Sigmoid colon (tissue), 4 donors: ENCODE measurements at regions not wholly inside any gene's neighbourhood (a gene's known extent, or its start where the extent isn't known, plus 50 kb on each side); places are given as distances from the start of the nearest gene placed in this dataset.

ENCODE experiments used
- EP300 ChIP-seq, 4 donors: sonication (generic); formaldehyde crosslinking; IDR thresholded peaks; one replicate each; pipeline ENCODE4 v1.6.1; 2017; ENCODE audit warnings: antibody characterized with exemption in 4 of 4
- POLR2A ChIP-seq, 2 donors: fragments of 450-650 bp; IDR thresholded peaks; one replicate each; pipeline ENCODE4 v1.6.1; 2016; ENCODE audit warnings: antibody characterized with exemption in 2 of 2, mild to moderate bottlenecking in 2 of 2, moderate library complexity in 2 of 2
- POLR2AphosphoS5 ChIP-seq, 4 donors: sonication (generic); formaldehyde crosslinking; IDR thresholded peaks; one replicate each; pipeline ENCODE4 v1.6.1; 2017; ENCODE audit warnings: antibody characterized with exemption in 4 of 4
- TF ChIP-seq, protein P1 (sequence below), 4 experiments: fragments of 450-650 bp in 3 of 4; fragments of 200-600 bp in 1 of 4; IDR thresholded peaks; one replicate each; pipeline ENCODE4 v1.5.1; 2016 to 2019; ENCODE audit warnings: antibody characterized with exemption in 4 of 4, mild to moderate bottlenecking in 3 of 4, moderate library complexity in 2 of 4

DNA sequence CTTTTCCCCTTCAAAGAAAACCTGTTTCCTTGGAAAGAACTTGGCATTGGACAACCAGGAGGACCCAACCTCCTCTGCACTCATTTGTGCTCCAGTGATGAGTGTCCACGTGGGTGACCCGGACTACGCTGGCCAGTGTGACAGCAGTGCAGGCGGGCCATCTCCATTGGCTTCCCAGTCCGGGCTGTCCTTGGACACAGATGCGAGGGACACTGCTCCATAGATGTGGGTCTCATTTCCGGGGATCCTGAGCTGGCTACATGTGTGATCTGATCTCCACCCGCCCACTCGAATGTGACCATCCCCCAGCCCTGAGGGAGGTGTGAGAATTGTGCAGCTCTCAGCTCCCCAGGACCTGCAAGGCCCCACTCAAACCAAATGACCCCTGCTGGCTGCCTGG lies 836.6 kb upstream of the TMEM132C start:
- TF ChIP-seq POLR2AphosphoS5 (IDR thresholded peaks at IDR 0.05) (no peak), POLR2A (IDR thresholded peaks at IDR 0.05) (no peak), EP300 (IDR thresholded peaks at IDR 0.05) (no peak)
- TF ChIP-seq, protein P1, sequence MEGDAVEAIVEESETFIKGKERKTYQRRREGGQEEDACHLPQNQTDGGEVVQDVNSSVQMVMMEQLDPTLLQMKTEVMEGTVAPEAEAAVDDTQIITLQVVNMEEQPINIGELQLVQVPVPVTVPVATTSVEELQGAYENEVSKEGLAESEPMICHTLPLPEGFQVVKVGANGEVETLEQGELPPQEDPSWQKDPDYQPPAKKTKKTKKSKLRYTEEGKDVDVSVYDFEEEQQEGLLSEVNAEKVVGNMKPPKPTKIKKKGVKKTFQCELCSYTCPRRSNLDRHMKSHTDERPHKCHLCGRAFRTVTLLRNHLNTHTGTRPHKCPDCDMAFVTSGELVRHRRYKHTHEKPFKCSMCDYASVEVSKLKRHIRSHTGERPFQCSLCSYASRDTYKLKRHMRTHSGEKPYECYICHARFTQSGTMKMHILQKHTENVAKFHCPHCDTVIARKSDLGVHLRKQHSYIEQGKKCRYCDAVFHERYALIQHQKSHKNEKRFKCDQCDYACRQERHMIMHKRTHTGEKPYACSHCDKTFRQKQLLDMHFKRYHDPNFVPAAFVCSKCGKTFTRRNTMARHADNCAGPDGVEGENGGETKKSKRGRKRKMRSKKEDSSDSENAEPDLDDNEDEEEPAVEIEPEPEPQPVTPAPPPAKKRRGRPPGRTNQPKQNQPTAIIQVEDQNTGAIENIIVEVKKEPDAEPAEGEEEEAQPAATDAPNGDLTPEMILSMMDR (IDR thresholded peaks at IDR 0.05) = no peak
